CD4-positive, alpha-beta T cell treated with Interleukin-4 for 4 hours (primary cell): ENCODE measurements at regions not wholly inside any gene's neighbourhood (a gene's known extent, or its start where the extent isn't known, plus 50 kb on each side); places are given as distances from the start of the nearest gene placed in this dataset.
"Not testable (repeated sequence)": the region's sequence is repeated elsewhere in the genome, so short reads cannot be mapped to it uniquely, and the experiment has no call there.

ENCODE experiments used
- DNase-seq: peaks from one replicate; pipeline ENCODE4 v3.0.0-alpha.2; 2020

DNA sequence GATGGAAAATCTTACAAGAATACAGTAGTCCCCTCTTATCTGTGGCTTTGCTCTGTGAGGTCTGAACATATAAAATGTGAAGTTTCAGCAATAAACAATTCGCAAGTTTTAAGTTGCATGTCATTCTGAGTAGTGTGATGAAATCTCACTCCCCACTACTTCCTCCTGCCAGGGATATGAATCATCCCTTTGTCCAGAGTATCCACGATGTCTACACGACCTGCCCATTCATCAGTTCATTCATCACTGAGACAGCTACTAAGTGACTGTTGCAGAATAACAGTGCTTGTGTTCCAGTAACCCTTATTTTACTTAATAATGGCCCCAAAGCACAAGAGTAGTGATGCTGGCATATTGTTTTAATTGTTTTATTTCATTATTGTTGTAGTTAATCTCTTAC, 489.2 kb upstream of the UBE2E2 start:
- DNase-seq, result no peak

DNA sequence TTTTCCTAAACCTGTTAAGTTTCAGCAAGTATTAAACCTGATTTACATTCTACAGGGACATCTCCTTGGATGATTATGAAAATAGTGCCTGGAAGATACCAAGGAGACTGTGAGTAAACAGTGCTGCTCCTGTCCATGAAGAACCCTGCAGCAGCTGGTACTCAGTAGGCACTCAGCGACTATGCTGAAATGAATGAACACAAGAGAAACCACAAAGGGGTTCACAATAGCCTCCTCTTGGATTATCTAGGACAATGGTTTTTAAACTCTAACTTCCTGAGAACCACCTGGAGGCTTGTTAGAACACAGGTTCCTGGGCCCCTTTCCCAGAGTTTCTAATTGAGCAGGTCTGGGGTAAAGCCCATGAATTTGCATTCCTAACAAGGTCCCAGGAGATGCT, 488.4 kb upstream of the UBE2E2 start:
- DNase-seq, result no peak

DNA sequence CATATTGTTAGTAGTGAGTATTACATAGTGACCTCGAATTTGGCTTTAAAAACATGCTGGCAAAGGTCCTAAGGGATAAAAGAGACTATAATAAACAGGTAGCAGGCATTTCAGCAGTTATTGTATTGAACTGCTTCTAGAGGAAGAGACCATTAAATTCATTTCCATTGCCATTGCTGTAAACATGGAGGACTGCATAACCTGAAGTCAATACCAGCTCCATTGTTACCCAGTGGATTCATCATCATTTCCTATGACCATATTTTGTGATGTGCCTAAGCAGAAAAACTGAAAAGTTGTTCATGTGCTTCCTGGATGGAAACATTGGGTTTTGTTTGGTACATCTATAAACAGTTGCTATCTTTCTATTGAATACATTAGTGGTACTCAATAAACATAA, 482.5 kb upstream of the UBE2E2 start:
- no peak for DNase-seq

DNA sequence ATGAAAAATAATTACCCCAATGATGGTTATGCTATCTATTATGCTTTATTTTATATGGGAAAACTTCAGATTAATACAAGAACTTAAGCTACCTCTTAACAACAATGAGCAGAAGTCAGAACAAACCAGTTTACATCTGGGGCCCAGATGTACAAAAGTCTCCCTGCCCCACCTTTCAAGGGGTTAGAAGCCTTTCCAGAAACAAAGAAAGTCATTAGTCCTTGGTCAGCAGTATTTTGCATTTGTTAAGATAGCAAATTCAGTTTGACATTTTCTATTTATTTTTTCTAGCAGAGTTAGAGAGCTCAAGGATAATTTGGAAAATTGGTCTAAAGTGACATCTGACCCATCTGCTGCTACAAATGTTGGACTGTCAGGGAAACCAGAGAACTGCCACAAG, 478.7 kb upstream of the UBE2E2 start:
- DNase-seq, result no peak

DNA sequence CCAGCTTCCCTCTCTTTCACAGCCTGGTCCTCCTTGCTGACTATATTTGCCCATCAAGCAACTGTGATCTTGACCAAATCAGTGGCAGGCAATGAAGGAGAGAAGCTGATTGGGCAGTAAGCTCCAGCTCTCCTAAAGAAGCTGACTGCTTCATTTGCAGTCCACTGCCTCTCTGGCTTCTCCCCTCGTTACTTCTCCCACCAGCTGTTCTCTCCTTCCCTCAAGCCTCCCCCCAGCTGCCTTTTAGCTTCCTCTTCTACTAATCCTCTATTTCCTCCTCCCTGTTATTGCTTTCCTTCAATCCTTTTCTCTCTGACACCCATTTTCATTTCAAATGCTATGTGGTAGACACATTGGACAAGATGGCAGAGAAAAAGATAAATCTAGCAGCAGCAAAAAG, 474.7 kb upstream of the UBE2E2 start:
- no peak for DNase-seq

DNA sequence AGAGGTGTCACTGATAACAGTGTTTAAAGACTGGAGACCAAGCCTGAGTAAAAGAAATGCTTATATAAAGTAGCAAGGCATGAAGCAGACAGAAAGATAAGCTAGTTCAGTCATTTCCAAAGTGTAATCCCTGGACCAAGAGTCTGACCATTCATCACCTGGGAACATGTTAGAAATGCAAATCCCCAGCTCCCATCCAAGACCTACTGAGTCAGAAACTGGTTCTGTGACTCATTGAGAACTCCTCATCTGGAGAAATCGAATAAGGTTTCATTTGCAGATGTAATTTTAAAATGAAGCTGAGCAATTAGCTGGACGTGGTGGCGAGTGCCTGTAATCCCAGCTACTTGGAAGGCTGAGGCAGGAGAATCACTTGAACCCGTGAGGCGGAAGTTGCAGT, 473.9 kb upstream of the UBE2E2 start:
- no peak for DNase-seq

DNA sequence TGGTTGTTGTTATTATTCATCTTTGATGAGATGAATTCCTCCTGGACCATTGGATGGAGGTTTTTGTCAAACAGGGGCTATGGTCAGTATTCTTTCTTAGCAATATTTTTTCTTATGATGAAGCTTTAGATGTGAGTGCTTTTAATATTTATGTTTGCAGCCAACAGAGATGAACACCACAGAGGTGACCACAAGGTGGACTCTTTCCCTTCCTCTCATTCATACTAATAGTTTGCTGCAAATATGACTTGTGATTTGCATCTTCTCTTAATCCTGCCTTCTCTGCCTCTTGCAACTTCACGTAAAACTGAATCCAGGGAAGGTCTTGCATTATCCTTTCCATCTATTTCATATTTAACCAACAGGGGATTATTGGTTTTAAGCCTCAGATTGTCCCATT, 473.1 kb upstream of the UBE2E2 start:
- DNase-seq, result no peak

DNA sequence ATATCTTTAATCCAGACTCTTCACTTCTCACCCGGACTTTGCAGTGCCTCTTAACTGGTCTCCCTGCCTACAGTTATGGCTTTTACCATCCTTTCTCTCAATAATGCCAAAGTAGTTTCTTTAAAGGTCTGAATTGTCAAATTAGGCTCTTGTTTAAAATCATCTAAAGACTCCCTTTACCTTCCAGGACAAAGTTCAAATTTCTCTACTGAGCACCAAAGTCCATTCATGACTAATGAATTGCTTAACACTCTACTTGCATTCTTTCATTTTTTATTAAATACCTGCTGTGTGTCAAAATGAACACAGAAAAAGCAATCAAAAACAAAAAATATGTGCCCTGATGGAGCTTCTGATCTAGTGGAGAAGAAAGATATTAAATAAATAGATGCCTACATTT, 472.4 kb upstream of the UBE2E2 start:
- DNase-seq, result no peak

DNA sequence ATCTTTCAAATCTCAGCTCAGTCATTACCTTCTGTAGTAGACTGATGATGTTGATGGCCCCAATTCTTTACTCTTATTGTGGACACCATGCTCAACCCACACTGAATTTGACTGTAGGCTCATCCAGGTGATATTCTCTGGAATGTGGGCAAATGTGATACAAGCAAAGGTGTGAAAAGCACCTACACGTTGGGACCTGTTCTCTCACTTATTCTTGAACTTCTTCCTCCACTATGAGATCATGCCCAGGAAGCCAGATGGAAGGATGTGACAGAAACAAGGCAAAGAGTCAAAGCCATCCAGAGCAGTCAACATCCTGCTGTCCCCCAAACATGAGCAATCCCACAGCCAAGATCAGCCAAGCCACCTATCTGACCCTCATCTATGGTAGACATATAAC, 471.2 kb upstream of the UBE2E2 start:
- DNase-seq, result no peak

DNA sequence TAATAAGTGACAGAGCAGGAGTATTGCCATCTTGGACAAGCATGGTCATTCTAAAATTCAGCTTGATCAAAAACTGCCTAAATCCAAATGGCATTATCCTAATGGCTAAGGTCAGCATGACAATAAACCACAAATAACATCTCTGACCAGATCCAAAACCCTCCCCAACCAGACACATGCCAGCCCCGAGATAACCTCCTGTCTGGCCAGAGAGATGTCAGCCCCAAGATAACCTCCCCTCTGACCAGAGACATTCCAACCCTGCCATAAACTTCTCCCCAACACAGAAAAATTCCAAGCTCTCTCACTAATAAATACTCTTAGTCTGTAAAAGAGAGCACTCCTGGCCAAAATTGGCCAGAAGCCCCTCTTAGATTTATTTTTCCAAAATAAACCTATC, 470.5 kb upstream of the UBE2E2 start:
- no peak for DNase-seq

DNA sequence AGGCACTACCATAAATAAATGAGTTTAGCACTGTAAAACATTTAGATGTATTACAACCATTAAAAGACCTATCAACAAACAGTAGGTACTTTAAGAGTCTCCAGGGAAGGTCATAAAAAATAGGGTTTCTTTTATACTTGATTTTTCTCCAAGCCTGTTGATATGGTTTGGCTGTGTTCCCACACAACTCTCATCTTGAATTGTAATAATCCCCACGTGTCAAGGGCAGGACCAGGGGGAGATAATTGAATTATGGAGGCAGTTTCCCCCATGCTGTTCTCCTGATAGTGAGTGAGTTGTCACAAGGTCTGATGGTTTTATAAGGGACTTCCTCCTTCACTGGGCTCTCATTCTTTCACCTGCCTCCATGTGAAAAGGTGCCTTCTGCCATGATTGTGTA, 468.9 kb upstream of the UBE2E2 start:
- DNase-seq, result no peak

DNA sequence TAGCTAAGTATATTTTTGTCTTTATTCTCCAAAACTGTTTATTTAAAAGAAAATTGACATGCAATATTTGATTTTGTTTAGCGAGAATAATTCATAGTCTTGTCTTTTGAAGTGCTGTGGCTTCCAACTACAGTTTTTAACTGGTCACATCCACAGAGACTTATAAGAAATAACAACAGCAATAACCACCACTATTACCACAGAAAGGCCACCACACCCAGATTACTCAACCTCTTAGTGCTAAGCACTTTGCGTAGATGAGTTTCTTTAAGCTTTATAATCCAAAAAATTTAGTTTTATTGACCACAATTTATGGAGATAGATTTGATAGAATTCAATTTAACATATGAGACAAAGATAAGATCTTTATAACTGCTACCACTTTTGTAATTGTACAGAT, 468.4 kb upstream of the UBE2E2 start:
- DNase-seq, result no peak

DNA sequence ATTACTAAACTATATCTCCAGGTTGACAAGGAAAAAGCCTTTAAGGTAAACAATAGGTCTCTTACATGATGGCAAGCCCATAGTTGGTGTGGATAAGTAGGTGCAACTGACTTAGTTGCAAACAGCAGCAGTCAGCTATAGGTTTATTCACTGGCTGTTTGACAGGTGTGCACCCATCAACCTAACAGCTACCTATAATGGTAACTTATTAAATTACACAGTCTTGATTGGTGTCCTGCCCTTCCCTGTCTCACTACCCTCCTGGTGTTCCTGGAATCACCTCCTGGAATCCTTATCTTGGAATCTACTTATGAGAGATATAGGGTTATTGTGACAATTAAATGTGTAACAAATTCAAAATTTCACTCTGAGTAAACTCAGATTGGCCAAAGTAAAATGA, 467.8 kb upstream of the UBE2E2 start:
- no peak for DNase-seq

DNA sequence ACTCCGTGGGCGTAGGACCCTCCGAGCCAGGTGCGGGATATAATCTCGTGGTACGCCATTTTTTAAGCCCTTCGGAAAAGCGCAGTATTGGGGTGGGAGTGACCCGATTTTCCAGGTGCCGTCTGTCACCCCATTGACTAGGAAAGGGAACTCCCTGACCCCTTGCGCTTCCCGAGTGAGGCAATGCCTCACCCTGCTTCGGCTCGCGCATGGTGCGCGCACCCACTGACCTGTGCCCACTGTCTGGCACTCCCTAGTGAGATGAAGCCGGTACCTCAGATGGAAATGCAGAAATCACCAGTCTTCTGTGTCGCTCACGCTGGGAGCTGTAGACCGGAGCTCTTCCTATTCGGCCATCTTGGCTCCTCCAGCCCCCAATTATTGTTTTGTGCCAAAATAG, 459.7 kb upstream of the UBE2E2 start:
- DNase-seq, result not testable (repeated sequence)

DNA sequence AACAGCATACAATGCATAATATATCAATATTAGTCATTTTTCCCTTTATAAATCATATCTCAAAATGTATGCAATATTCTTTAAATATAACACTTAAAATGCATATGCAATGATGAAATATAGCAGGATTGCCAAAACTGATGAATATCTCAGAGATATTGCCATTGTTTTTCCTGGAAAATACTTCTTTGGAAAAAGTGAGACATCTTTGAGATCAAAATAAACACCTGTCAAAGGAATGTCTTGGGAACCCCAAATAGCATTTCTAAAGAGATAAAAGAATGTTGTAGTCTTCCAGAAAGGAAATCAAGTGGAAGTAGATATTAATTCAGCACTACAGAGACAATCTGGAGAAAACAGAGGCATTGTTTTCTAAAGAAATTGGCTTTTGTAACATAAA, 457.8 kb upstream of the UBE2E2 start:
- DNase-seq, result no peak

DNA sequence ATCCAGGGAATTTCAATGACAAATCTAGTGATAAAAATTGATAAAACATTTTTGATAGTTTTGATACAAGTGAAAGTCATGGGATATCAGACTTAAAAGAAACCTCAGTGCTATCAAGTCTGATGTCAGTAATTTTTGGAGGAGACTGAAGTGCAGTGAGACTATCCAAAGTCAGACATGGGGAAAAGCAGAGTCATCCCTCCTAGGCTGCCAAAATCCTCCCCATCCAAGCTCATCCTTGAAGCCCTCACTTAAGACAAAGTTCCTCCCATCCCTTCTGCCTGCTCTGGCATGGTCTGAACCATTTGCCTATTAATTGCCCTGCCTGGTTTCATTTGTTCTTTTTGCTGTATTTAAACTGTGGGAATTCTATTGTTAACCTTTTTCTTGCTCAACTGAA, 456.9 kb upstream of the UBE2E2 start:
- DNase-seq, result no peak

DNA sequence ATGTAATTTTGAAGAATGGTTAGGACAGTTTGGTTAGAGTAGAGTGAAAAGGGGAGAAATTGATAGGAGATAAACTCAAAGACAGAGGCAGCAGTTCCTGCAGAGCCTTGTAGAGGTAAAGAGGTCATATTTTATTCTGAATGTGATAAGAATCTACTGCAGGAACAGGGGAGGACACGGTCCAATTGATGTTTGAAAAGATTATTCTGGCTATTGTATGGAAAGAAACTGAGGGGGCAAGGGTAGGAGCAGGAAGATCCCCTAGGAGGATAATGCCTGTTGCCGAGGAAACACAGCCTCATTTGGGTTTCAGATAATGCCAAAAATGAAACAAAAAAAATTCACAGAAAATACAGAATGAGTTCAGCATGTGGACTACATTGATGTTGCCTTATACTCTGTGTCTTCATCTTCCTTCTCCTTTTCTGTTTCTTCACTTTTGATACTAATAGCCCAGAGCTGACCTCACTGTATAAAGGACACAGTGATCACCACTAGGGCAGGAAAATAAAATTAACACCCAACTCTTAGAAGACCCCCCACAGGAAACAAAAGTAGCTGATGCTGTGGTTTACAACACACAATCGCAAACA, 454.6 kb upstream of the UBE2E2 start:
- DNase-seq, result no peak

DNA sequence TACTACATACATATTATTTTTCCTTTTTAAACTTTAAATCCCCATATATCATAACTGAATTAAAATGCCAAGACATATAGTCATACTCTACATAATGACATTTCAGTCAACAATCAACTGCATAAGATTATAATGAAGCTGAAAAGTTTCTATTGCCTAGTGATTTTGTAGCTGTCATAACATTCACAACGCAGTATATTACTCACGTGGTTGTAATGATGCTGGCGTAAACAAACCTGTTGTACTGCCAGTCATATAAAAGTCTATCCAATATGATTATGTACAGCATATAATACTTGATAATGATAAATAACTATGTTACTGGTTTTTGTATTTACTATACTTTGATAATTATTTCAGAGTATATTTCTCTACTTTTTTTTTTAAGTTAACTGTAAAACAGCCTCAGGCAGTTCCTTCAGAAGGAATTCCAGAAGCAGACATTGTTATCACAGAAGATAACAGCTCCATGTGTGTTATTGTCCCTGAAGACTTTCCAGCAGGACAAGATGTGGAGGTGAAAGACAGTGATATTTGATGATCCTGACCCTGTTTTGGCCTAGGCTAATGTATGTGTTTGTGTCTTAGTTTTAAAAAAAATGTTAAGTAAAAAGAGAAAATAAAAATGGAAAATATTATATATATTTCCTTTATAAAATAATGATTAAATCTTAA, 443.4 kb upstream of the UBE2E2 start:
- no peak for DNase-seq

DNA sequence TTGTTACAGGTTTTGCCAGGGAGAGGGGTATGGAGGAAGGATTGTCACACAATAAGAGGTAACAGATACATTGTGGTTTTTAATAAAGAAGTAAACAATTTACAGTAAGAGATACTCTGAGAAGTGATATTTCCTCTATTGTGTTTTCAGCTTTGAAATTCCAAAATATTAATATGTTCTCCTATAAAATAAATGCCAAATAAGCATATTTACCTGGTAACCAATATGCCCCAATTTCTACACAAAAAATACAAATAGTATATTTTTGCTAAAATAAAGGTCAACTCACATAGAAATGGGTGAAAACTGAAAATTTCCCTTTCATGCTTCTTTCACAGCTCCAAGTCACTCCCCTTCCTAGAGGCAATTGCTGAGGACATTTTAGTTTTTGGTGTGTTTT, 437.4 kb upstream of the UBE2E2 start:
- no peak for DNase-seq

DNA sequence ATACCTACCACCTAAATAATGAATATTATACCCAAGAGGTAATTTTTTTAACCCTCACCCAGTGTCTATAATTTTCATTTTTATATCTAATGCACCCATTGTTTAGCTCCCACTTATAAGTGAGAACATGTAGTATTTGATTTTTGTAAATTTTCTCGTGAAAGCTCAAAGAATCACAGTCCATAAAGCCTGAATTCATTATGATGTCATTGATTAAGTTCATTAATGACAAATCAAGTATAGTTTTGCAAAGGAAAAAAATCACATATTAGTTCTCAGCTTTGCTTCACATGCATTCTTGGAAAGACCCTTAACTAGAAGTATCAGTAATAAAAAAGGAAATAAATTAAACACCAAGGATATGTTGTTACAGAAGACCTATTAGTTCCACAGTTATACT, 425.3 kb upstream of the UBE2E2 start:
- DNase-seq, result no peak

DNA sequence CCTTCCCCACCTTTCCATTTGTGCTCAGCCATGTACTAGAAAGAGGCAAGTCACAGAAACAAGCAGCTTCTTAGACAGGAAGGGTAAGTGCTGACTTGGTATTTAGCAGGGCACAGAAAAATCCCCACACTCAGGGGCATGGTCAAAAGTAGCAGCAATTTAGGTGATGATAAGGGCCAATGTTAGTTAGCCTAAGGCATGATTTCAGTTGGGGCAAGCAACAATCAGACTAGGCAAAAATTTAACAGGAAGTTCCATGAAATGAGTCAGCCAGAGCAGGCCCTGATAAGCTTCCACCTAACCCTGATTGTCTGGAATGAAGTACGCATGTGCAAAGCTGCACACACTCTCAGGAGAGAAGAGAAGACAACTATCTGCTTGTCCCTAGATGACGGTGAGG, 423.4 kb upstream of the UBE2E2 start:
- no peak for DNase-seq

DNA sequence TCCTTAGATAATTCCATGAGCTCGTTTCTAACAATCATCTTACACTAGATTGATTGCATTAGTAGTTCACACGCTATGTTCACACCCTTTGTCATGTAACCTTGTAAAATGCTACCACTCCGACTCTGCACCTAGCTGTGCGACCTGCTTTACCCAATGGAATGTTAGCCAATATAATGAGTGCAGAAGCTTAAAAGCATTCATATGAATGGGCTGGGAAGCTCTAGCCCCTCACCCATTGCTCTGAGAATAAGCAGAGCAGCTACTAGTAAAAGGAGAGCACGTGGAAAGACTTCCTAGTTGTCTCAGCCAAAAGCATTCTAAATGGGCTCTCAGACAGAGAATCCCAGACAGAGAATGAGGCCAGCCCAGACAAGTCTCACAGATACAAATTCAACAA, 410.6 kb upstream of the UBE2E2 start:
- DNase-seq, result no peak

DNA sequence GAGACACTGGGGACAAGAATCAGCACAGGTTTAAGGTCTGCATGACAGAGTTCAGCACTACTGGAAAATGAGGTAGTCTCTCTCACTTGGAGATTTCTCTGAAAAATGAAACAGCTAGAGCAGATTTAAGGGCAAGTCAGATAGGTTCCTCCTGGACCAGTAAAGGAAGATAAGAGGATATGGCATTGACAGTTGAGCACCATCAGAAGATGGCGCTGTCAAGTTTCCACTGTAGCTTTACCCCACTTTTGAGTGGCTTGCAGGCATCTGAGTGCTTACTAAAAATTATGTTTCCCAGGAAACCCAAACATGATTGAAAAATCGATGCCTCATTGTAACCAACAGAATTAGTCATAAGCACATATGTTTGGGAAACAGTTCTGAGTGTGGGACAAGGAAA, 407.2 kb upstream of the UBE2E2 start:
- no peak for DNase-seq

DNA sequence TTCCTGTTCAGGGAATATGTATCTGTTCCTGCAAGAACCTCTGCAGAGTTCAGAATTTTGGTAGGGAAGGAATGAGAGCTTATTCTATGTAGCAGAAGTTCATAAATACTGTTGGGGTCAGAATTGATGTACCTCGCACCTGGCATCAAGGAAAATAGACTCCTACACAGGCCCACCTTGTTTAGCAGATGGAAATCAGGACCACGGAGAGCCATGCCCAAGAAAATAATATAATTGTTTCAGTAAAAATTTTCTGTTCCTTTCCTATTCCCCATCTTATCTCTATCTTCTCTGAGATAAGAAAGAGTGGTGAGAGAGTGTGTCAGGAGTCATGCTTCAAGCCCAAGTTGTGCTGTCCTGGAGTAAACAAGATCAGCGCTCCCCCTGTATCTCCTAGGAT, 404.7 kb upstream of the UBE2E2 start:
- no peak for DNase-seq

DNA sequence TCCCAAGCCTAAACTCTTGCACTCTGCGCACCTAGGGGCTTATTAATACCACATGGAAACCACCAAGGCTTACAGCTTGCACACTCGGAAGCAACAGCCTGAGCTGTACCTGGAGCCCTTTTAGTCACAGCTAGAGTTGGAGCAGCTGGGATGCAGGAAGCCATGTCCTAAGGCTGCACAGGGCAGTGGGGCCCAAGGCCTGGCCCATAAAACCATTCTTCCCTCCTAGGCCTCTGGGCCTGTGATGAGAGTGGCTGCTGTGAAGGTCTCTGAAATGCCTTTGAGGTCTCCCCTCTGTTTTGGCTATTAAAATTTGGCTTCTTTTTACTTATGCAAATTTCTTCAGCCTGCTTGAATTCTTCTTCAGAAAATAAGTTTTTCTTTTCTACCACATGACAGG, 383.9 kb upstream of the UBE2E2 start:
- no peak for DNase-seq

DNA sequence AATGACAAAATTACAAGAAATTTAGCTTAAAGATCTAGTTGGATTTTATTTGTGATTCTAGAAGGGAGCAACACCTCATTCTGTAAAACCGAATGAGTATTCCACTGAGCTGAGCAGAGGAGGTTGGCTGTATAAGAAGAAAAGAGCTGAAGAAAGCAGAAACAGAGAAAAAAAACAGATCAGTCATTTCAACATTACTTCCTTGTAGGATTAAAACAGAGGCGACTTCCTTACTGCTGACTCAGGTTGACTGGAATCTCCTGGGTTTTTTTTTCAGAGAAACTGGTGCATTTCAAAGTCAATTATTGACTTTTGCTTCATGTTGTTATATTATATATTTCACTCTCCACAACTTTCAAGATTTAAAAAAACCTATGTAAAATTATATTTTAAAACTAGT, 368.1 kb upstream of the UBE2E2 start:
- DNase-seq, result no peak
